ENCODE measurements at regions not wholly inside any gene's neighbourhood (a gene's known extent, or its start where the extent isn't known, plus 50 kb on each side); places are given as distances from the start of the nearest gene placed in this dataset.
A peak's percentile ranks its signal among the peaks of the same experiment; 100 is the strongest.

DNA sequence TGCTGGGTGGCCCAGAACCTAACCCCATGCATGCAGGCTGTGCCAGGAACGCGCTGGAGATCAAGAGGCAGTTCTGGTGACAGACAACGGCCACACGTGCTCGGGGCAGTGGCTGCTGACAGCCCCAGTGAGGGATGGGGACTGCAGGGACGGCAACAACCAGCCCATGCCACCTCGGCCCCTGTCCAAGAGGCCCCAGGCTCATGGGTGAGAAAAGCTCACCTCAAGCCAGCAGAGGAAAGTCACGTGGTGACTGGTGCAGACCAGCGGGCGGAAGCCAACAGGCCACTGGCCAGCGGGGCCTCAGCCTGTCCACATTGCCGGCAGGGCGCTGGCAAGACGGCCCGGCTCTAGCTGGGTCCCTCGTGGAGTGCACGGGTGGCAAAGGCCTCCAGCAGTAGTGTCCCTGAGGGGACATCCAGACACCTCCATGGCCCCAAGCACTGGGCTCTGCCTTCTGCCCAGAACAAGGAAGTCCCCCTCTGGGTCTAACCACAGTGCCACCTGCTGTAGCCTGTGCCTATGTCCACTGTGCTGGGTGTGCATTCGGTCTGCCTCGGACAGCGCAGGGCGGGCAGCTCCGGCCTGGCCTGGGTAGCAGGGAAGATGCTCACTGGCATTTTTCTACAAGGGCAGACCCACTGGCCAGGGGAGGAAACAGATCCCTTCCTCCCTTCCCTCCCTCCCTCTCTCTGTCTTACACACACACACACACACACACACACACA, 134.1 kb downstream of the NCOR2 start:
- Histone ChIP-seq H2AFZ (replicated peaks; ENCODE audit: low read length, poor library complexity) (peak overlapping the region; percentile 27), H3K4ac (ENCODE audit: low read depth, low read length) (no peak overlapping the region), H2BK120ac (ENCODE audit: low read depth, low read length) (no peak overlapping the region), H3K9me3 (ENCODE audit: control insufficient read depth, insufficient read depth, low read length) (no peaks in the 10 kb centered on the region), H3K27ac (ENCODE audit: insufficient read depth, low read length) (no peak overlapping the region), H4K5ac (ENCODE audit: low read depth, low read length) (no peak overlapping the region), H3K56ac (ENCODE audit: extremely low read depth, insufficient read depth, low read length) (no peak overlapping the region), H3K23ac (ENCODE audit: low read depth, low read length) (no peak overlapping the region), H3K27me3 (ENCODE audit: control insufficient read depth, insufficient read depth, low read length) (no peaks in the 10 kb centered on the region), H3K79me1 (ENCODE audit: low read depth in 1 of 2, low read length in 2 of 2) (peaks cover 4 to 22% of the 10 kb centered on the region in 2 experiments), H4K91ac (ENCODE audit: insufficient read depth, low read depth, low read length) (0 out of 2 replicates have a peak overlapping the region, but pooled peaks have one; percentile 11), H3K14ac (replicated peaks; ENCODE audit: low read depth, low read length) (no peak overlapping the region), H2AK9ac (replicated peaks; ENCODE audit: low read depth, low read length, poor library complexity) (peak overlapping the region; percentile 48), H3K9ac (ENCODE audit: low read depth, low read length) (no peak overlapping the region), H3K4me1 (ENCODE audit: control insufficient read depth, insufficient read depth, low read length) (peaks cover 12% of the 10 kb centered on the region), H2BK5ac (ENCODE audit: low read depth, low read length, poor library complexity, severe bottlenecking) (no peak overlapping the region), H2BK15ac (ENCODE audit: low read depth, low read length) (no peak overlapping the region), H4K20me1 (ENCODE audit: insufficient read depth, low read length) (peaks cover 14% of the 10 kb centered on the region), H3K36me3 (ENCODE audit: control insufficient read depth, insufficient read depth, low read length) (peaks cover 39% of the 10 kb centered on the region), H4K8ac (ENCODE audit: low read depth in 2 of 2, low read length in 2 of 2) (no peak overlapping the region), H3K4me2 (ENCODE audit: low read depth, low read length) (no peak overlapping the region), H2BK20ac (ENCODE audit: low read depth, low read length) (no peak overlapping the region), H3K9me1 (ENCODE audit: insufficient read depth, low read length) (peaks cover 8% of the 10 kb centered on the region; the same call in 1 of the 2 replicates), H3K4me3 (ENCODE audit: insufficient read depth, low read depth, low read length) (no peak overlapping the region), H2AK5ac (ENCODE audit: low read depth, low read length) (no peak overlapping the region), H3K18ac (ENCODE audit: low read depth, low read length) (no peak overlapping the region)
- 54% methylated on average over 10 of the region's 22 CpGs; no CpG with 5 or more reads in 1 of the 2 experiments for WGBS, 2 experiments (ENCODE audit: extremely low coverage in 2 of 2, insufficient read length in 1 of 2)
- no TSS peak for BruUV-seq (replicated peaks)
- ChIA-PET CTCF (no interaction called here), POLR2A (ENCODE audit: unreplicated experiment) (no interaction called here)
- in situ Hi-C loops (cut with MboI; ENCODE audit: low sequenced_read_pairs) (no loop called here), intact Hi-C loops (cut with micrococcal nuclease) (no loop called here), dilution Hi-C loops (cut with HindIII; ENCODE audit: low sequenced_read_pairs, unreplicated experiment) (no loop called here)
- DNase-seq: no peak
- no peak for TF ChIP-seq ELK1 (IDR thresholded peaks at IDR 0.05; ENCODE audit: borderline replicate concordance, low read depth, low read length)
- no peak for TF ChIP-seq MAZ (IDR thresholded peaks at IDR 0.05; ENCODE audit: borderline replicate concordance, low read depth, low read length)
- TF ChIP-seq POLR2A (IDR thresholded peaks at IDR 0.05; ENCODE audit: low read depth, low read length): no peak
- no peak for TF ChIP-seq RCOR1 (IDR thresholded peaks at IDR 0.05; ENCODE audit: insufficient replicate concordance, low read length)
- TF ChIP-seq MXI1 (IDR thresholded peaks at IDR 0.05; ENCODE audit: borderline replicate concordance, low read depth, low read length): no peak
- TF ChIP-seq CHD1 (IDR thresholded peaks at IDR 0.05; ENCODE audit: low read depth, low read length): no peak
- no peak for TF ChIP-seq RAD21 (IDR thresholded peaks at IDR 0.05; ENCODE audit: low read length)
- no peak for ATAC-seq (ENCODE audit: low read depth)

Data from IMR-90 (cell line).